ENCODE measurements at regions not wholly inside any gene's neighbourhood (a gene's known extent, or its start where the extent isn't known, plus 50 kb on each side); places are given as distances from the start of the nearest gene placed in this dataset.

GRCh38 chr1:188240772-188241406, 1412.1 kb downstream of the PLA2G4A start:
- TF ChIP-seq POLR2A (IDR thresholded peaks at IDR 0.05) (no peak), CTCF (IDR thresholded peaks at IDR 0.05) (no peak)
- H3K4me1 ChIP-seq, result no peaks in the 10 kb centered on the region
- H3K4me3 ChIP-seq, result no peak overlapping the region
- no peak overlapping the region for H3K27ac ChIP-seq
- H3K27me3 ChIP-seq, result no peaks in the 10 kb centered on the region
- ATAC-seq, result no peak
- H3K36me3 ChIP-seq, result no peaks in the 10 kb centered on the region
- no peak for DNase-seq
- intact Hi-C loops (cut with DNase I), result no loop called here
- WGBS (ENCODE audit: insufficient coverage, low coverage, low lambda C conversion rate, missing lambda C conversion rate), result 43% methylated on average over 3 of the region's 3 CpGs
- H3K9me3 ChIP-seq, result no peaks in the 10 kb centered on the region

- DNase-seq, result no peak
- no peaks in the 10 kb centered on the region for H3K27me3 ChIP-seq
- H3K27ac ChIP-seq, result no peak overlapping the region
- H3K4me3 ChIP-seq, result no peak overlapping the region
- intact Hi-C loops (cut with DNase I), result no loop called here
- ATAC-seq, result no peak
- no peaks in the 10 kb centered on the region for H3K36me3 ChIP-seq
- TF ChIP-seq POLR2A (IDR thresholded peaks at IDR 0.05) (no peak), CTCF (IDR thresholded peaks at IDR 0.05) (no peak)
- no peaks in the 10 kb centered on the region for H3K9me3 ChIP-seq
- 64% methylated on average over 4 of the region's 4 CpGs for WGBS (ENCODE audit: insufficient coverage, low coverage, low lambda C conversion rate, missing lambda C conversion rate)
- no peaks in the 10 kb centered on the region for H3K4me1 ChIP-seq
Observed at GRCh38 chr1:188241629-188242028, 1412.9 kb downstream of the PLA2G4A start.

- no peaks in the 10 kb centered on the region for H3K36me3 ChIP-seq
- H3K27ac ChIP-seq, result no peak overlapping the region
- H3K27me3 ChIP-seq, result no peaks in the 10 kb centered on the region
- TF ChIP-seq POLR2A (IDR thresholded peaks at IDR 0.05), result no peak
- ATAC-seq (no peak), DNase-seq (no peak)
- WGBS (ENCODE audit: insufficient coverage, low coverage, low lambda C conversion rate, missing lambda C conversion rate), result 31% methylated on average over 3 of the region's 3 CpGs
- intact Hi-C loops (cut with DNase I), result no loop called here
- H3K4me1 ChIP-seq, result no peaks in the 10 kb centered on the region
- H3K9me3 ChIP-seq, result no peaks in the 10 kb centered on the region
- no peak overlapping the region for H3K4me3 ChIP-seq
Observed at GRCh38 chr1:188243456-188243855, 1414.7 kb downstream of the PLA2G4A start.

- WGBS (ENCODE audit: insufficient coverage, low coverage, low lambda C conversion rate, missing lambda C conversion rate), result 30% methylated on average over 1 of the region's 1 CpG
- H3K27me3 ChIP-seq, result no peaks in the 10 kb centered on the region
- H3K9me3 ChIP-seq, result no peaks in the 10 kb centered on the region
- TF ChIP-seq POLR2A (IDR thresholded peaks at IDR 0.05) (no peak), CTCF (IDR thresholded peaks at IDR 0.05) (no peak)
- no peaks in the 10 kb centered on the region for H3K4me1 ChIP-seq
- H3K27ac ChIP-seq, result no peak overlapping the region
- intact Hi-C loops (cut with DNase I), result no loop called here
- H3K4me3 ChIP-seq, result no peak overlapping the region
- DNase-seq (no peak), ATAC-seq (no peak)
- no peaks in the 10 kb centered on the region for H3K36me3 ChIP-seq
Observed at GRCh38 chr1:188244681-188245080, 1415.9 kb downstream of the PLA2G4A start.

GRCh38 chr1:188247255-188247654, 1418.5 kb downstream of the PLA2G4A start:
- intact Hi-C loops (cut with DNase I), result no loop called here
- DNase-seq (no peak), ATAC-seq (no peak)
- Histone ChIP-seq H3K4me3 (no peak overlapping the region), H3K27me3 (no peaks in the 10 kb centered on the region), H3K36me3 (no peaks in the 10 kb centered on the region), H3K4me1 (no peaks in the 10 kb centered on the region), H3K9me3 (no peaks in the 10 kb centered on the region), H3K27ac (no peak overlapping the region)
- WGBS (ENCODE audit: insufficient coverage, low coverage, low lambda C conversion rate, missing lambda C conversion rate), result 6% methylated on average over 1 of the region's 1 CpG
- TF ChIP-seq POLR2A (IDR thresholded peaks at IDR 0.05) (no peak), CTCF (IDR thresholded peaks at IDR 0.05) (no peak)

All from right lobe of liver (tissue), 6 donors.